ENCODE measurements at regions not wholly inside any gene's neighbourhood (a gene's known extent, or its start where the extent isn't known, plus 50 kb on each side); places are given as distances from the start of the nearest gene placed in this dataset.
"Not testable (repeated sequence)": the region's sequence is repeated elsewhere in the genome, so short reads cannot be mapped to it uniquely, and the experiment has no call there.

- DNase-seq: no peak
Observed at GRCh38 chr7:113705439-113705838, 213.4 kb downstream of the PPP1R3A start.

- no peak for DNase-seq
Observed at GRCh38 chr7:113698556-113699220, 220.1 kb downstream of the PPP1R3A start.

GRCh38 chr7:113694149-113694548, 224.7 kb downstream of the PPP1R3A start:
- no peak for DNase-seq

- DNase-seq: no peak
Observed at GRCh38 chr7:113684165-113684564, 234.6 kb downstream of the PPP1R3A start.

GRCh38 chr7:113677811-113678210, 241.0 kb downstream of the PPP1R3A start:
- no peak for DNase-seq

GRCh38 chr7:113664867-113665266, 253.9 kb downstream of the PPP1R3A start:
- no peak for DNase-seq

GRCh38 chr7:113659416-113659815, 259.4 kb downstream of the PPP1R3A start:
- no peak for DNase-seq

- DNase-seq: no peak
Observed at GRCh38 chr7:113657603-113658002, 261.2 kb downstream of the PPP1R3A start.

- DNase-seq: no peak
Observed at GRCh38 chr7:113652501-113652900, 266.3 kb downstream of the PPP1R3A start.

- no peak for DNase-seq
Observed at GRCh38 chr7:113649556-113649955, 269.3 kb downstream of the PPP1R3A start.

GRCh38 chr7:113639221-113639620, 279.6 kb downstream of the PPP1R3A start:
- DNase-seq: no peak

- no peak for DNase-seq
Observed at GRCh38 chr7:113636727-113637421, 281.9 kb downstream of the PPP1R3A start.

- no peak for DNase-seq
Observed at GRCh38 chr7:113635492-113635891, 283.3 kb downstream of the PPP1R3A start.

- no peak for DNase-seq
Observed at GRCh38 chr7:113633073-113633472, 285.7 kb downstream of the PPP1R3A start.

GRCh38 chr7:113628948-113629847, 289.6 kb downstream of the PPP1R3A start:
- no peak for DNase-seq

GRCh38 chr7:113625494-113626102, 293.2 kb downstream of the PPP1R3A start:
- DNase-seq: no peak

- no peak for DNase-seq
Observed at GRCh38 chr7:113622796-113623195, 296.0 kb downstream of the PPP1R3A start.

- DNase-seq: no peak
Observed at GRCh38 chr7:113610572-113610971, 308.2 kb downstream of the PPP1R3A start.

GRCh38 chr7:113608782-113609181, 310.0 kb downstream of the PPP1R3A start:
- no peak for DNase-seq

- DNase-seq: no peak
Observed at GRCh38 chr7:113606325-113606724, 312.5 kb downstream of the PPP1R3A start.

GRCh38 chr7:113600428-113600827, 318.4 kb downstream of the PPP1R3A start:
- DNase-seq: not testable (repeated sequence)

GRCh38 chr7:113593455-113593854, 325.4 kb downstream of the PPP1R3A start:
- DNase-seq: not testable (repeated sequence)

- DNase-seq: not testable (repeated sequence)
Observed at GRCh38 chr7:113592924-113593323, 325.9 kb downstream of the PPP1R3A start.
